Activated CD8-positive, alpha-beta T cell treated with anti-CD3 and anti-CD28 coated beads for 36 hours (primary cell): ENCODE measurements at regions not wholly inside any gene's neighbourhood (a gene's known extent, or its start where the extent isn't known, plus 50 kb on each side); places are given as distances from the start of the nearest gene placed in this dataset.
"Not testable (repeated sequence)": the region's sequence is repeated elsewhere in the genome, so short reads cannot be mapped to it uniquely, and the experiment has no call there.

Source experiments
- ATAC-seq: fragments of 200-7000 bp; cut with Tn5 transposase; one replicate; pipeline ENCODE4 v1.10.0; 2021; ENCODE audit warnings: mild to moderate bottlenecking, moderate library complexity
- CTCF ChIA-PET: fragments of 350-600 bp; sonication (Branson Sonifier 250); formaldehyde crosslinking; loops from one replicate; lab custom pipeline; 2021; ENCODE audit warnings: antibody characterized with exemption; lab: Charles Lee
- POLR2A ChIA-PET: fragments of 350-600 bp; sonication (Branson Sonifier 250); formaldehyde crosslinking; loops from one replicate; lab custom pipeline; 2021; ENCODE audit warnings: antibody characterized with exemption; lab: Charles Lee
- DNase-seq: peaks from one replicate; pipeline ENCODE4 v3.0.0-alpha.2; 2020
- H3K27ac Mint-ChIP-seq: one replicate; pipeline ENCODE4 v1.8.0; 2021; ENCODE audit warnings: mild to moderate bottlenecking, mixed read lengths
- H3K27me3 Mint-ChIP-seq: one replicate; pipeline ENCODE4 v1.8.0; 2021; ENCODE audit warnings: mixed read lengths
- H3K36me3 Mint-ChIP-seq: one replicate; pipeline ENCODE4 v1.8.0; 2021; ENCODE audit warnings: low read depth, mixed read lengths
- H3K4me1 Mint-ChIP-seq: one replicate; pipeline ENCODE4 v1.8.0; 2021; ENCODE audit warnings: low read depth, mixed read lengths
- H3K4me3 Mint-ChIP-seq: one replicate; pipeline ENCODE4 v1.8.0; 2021; ENCODE audit warnings: mild to moderate bottlenecking, moderate library complexity, mixed read lengths
- H3K9me3 Mint-ChIP-seq: one replicate; pipeline ENCODE4 v1.8.0; 2021; ENCODE audit warnings: mixed read lengths
- intact Hi-C: fragments of 100-400 bp; cut with micrococcal nuclease; formaldehyde crosslinking; loops from one replicate; pipeline ENCODE4 v1.10.0; 2022
- TF ChIP-seq, protein P1 (sequence below): fragments of 200-600 bp; IDR thresholded peaks from one replicate; pipeline ENCODE4 v1.8.0; 2022; ENCODE audit warnings: antibody characterized with exemption, mild to moderate bottlenecking

DNA sequence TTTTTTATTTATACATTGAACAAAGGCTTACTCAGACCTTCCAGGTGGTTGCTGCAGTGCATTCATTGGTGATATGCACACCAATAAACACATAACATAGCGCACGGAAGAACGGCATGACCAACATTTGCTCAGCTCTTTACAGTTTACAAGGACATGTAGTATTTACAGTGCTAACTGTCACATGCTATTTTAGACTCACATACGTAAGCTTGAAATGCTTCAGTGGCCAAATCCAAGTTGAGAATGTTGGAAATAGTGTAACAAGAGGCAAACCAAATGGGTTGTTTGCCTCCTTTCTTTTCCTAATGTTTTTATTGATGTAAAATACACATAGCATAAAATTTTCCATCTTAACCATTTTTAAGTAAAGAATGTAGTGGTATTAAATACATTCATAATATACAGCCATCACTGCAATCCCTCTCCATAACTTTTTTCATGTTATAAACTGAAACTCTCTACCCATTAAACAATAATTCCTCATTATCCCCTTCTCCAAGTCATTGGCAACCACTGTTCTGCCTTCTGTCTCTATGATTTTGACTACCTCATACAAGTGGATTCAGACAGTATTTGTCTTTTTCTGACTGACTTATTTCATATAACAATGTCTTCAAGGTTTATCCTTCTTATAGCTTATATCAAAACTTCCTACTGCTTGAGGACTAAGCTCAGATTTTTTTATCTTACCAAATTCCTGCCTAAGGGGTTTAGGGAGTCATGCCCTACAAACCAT lies 1722.9 kb upstream of the AGA start:
- Mint-ChIP-seq H3K4me1 (no peaks in the 10 kb centered on the region), H3K27me3 (no peaks in the 10 kb centered on the region), H3K27ac (no peak overlapping the region), H3K36me3 (no peaks in the 10 kb centered on the region), H3K4me3 (no peak overlapping the region), H3K9me3 (peaks cover 16% of the 10 kb centered on the region)
- DNase-seq (no peak), ATAC-seq (no peak)
- intact Hi-C loops = no loop called here
- ChIA-PET POLR2A (no interaction called here), CTCF (no interaction called here)
- TF ChIP-seq, protein P1, sequence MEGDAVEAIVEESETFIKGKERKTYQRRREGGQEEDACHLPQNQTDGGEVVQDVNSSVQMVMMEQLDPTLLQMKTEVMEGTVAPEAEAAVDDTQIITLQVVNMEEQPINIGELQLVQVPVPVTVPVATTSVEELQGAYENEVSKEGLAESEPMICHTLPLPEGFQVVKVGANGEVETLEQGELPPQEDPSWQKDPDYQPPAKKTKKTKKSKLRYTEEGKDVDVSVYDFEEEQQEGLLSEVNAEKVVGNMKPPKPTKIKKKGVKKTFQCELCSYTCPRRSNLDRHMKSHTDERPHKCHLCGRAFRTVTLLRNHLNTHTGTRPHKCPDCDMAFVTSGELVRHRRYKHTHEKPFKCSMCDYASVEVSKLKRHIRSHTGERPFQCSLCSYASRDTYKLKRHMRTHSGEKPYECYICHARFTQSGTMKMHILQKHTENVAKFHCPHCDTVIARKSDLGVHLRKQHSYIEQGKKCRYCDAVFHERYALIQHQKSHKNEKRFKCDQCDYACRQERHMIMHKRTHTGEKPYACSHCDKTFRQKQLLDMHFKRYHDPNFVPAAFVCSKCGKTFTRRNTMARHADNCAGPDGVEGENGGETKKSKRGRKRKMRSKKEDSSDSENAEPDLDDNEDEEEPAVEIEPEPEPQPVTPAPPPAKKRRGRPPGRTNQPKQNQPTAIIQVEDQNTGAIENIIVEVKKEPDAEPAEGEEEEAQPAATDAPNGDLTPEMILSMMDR = no peak

DNA sequence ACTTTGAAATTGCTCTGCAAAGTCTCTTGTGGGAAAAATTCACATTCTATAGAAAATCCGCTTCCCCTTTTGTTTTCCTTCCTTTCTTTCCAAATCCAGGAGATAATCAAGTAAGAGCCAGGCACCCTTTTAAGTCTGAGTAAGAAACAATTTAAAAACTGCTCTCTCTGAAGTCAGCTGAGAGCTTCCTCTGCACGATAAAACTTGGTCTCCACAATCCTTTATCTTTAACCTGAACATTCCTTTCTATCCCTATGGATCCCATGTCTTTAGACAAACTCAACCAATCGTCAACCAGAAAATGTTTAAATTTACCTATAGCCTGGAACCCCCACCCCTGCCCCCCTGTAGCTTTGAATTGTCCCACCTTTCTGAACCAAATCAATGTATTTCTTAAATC lies 1723.6 kb upstream of the AGA start:
- H3K4me3 Mint-ChIP-seq = no peak overlapping the region
- intact Hi-C loops = no loop called here
- no peaks in the 10 kb centered on the region for H3K4me1 Mint-ChIP-seq
- no peaks in the 10 kb centered on the region for H3K36me3 Mint-ChIP-seq
- DNase-seq = no peak
- POLR2A ChIA-PET = no interaction called here
- H3K9me3 Mint-ChIP-seq = peaks cover 16% of the 10 kb centered on the region
- ATAC-seq = no peak
- TF ChIP-seq, protein P1 = no peak
- no peaks in the 10 kb centered on the region for H3K27me3 Mint-ChIP-seq
- CTCF ChIA-PET = no interaction called here
- no peak overlapping the region for H3K27ac Mint-ChIP-seq

DNA sequence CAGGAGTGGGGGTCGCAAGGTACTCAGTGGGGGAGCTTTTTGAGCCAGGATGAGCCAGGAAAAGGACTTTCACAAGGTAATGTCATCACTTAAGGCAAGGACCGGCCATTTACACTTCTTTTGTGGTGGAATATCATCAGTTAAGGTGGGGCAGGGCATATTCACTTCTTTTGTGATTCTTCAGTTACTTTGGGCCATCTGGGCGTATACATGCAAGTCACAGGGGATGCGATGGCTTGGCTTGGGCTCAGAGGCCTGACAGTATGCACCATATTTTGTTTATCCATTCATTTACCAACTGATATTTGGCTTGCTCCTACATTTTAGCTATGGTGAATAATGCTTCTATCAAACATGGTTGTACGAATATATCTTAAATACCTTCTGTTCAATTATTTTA lies 1728.1 kb upstream of the AGA start:
- H3K4me1 Mint-ChIP-seq, intact Hi-C loops, H3K27ac Mint-ChIP-seq, H3K4me3 Mint-ChIP-seq, ATAC-seq, H3K27me3 Mint-ChIP-seq, DNase-seq, H3K36me3 Mint-ChIP-seq, POLR2A ChIA-PET, CTCF ChIA-PET: not testable (repeated sequence)
- peaks cover 20% of the 10 kb centered on the region for H3K9me3 Mint-ChIP-seq

DNA sequence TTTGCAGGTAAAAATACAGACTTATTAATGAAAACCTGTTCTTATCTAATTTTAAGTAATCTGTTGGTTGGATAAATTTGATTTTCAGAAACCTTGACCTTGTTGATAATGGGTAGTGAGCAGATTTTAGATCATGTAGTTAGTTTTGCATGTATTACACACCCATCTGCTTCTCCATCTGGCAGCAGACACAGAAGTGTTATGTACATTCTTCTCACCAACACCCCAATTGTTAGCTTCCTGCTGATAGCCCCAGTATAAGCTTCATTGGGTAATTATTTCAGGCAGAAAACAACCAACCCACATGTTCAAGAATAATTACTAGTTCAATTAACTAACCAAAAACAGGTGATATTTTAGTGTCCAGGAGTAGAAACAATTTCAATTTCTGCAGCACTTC lies 1740.5 kb upstream of the AGA start:
- ChIA-PET CTCF (no interaction called here), POLR2A (no interaction called here)
- DNase-seq = no peak

DNA sequence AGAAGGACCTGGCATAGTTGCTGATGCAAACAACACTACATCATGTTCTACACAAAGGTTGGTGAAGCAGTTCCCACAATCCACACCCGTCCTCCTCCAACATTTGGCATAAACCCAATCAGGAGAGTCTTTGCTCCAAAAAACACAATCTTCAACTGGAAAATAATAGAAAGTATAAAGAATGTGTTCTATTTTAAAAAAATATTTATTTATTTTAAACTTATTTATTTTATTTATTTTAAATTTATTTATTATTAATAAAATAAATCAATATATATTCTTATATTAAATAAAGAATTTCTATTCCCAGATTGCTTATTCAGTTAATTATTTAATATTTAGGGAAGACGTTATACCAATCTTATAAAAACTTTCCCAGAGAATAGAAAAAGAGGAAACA lies 1753.7 kb upstream of the AGA start:
- ChIA-PET CTCF (no interaction called here), POLR2A (no interaction called here)
- ATAC-seq = no peak
- TF ChIP-seq, protein P1 = no peak
- no peak for DNase-seq
- Mint-ChIP-seq H3K4me3 (no peak overlapping the region), H3K36me3 (no peaks in the 10 kb centered on the region), H3K4me1 (no peaks in the 10 kb centered on the region), H3K27ac (no peak overlapping the region), H3K9me3 (peaks cover 3% of the 10 kb centered on the region), H3K27me3 (no peaks in the 10 kb centered on the region)
- intact Hi-C loops = no loop called here

More for the DNA sequence above, 1740.5 kb upstream of the AGA start:
- no peaks in the 10 kb centered on the region for H3K4me1 Mint-ChIP-seq
- no peaks in the 10 kb centered on the region for H3K36me3 Mint-ChIP-seq
- no peak for ATAC-seq
- TF ChIP-seq, protein P1 = no peak
- peaks cover 3% of the 10 kb centered on the region for H3K9me3 Mint-ChIP-seq
- intact Hi-C loops = no loop called here
- H3K4me3 Mint-ChIP-seq = no peak overlapping the region
- H3K27me3 Mint-ChIP-seq = no peaks in the 10 kb centered on the region
- no peak overlapping the region for H3K27ac Mint-ChIP-seq
